Fibroblast of skin of back (primary cell): ENCODE measurements at regions not wholly inside any gene's neighbourhood (a gene's known extent, or its start where the extent isn't known, plus 50 kb on each side); places are given as distances from the start of the nearest gene placed in this dataset.

Source experiments
- DNase-seq: peaks from one replicate; pipeline ENCODE4 v3.0.0-alpha.2; 2013

GRCh38 chr12:119245904-119246494 is 67.3 kb downstream of the HSPB8 start:
- DNase-seq: peak; percentile 26

GRCh38 chr12:119247007-119247719 is 68.4 kb downstream of the HSPB8 start:
- no peak for DNase-seq

- DNase-seq: no peak
Measured at GRCh38 chr12:119247720-119248043, 69.0 kb downstream of the HSPB8 start.

- DNase-seq: no peak
Measured at GRCh38 chr12:119249383-119250155, 70.8 kb downstream of the HSPB8 start.

- DNase-seq: peak; percentile 23
Measured at GRCh38 chr12:119255314-119255713, 76.6 kb downstream of the HSPB8 start.

- no peak for DNase-seq
Measured at GRCh38 chr12:119258149-119258548, 76.4 kb upstream of the CCDC60 start.

GRCh38 chr12:119258556-119258955 is 76.0 kb upstream of the CCDC60 start:
- no peak for DNase-seq

- DNase-seq: no peak
Measured at GRCh38 chr12:119259484-119259883, 75.0 kb upstream of the CCDC60 start.

GRCh38 chr12:119262388-119262787 is 72.1 kb upstream of the CCDC60 start:
- DNase-seq: no peak

GRCh38 chr12:119263466-119263865 is 71.1 kb upstream of the CCDC60 start:
- no peak for DNase-seq

- no peak for DNase-seq
Measured at GRCh38 chr12:119266963-119267362, 67.6 kb upstream of the CCDC60 start.

- no peak for DNase-seq
Measured at GRCh38 chr12:119274636-119275065, 59.9 kb upstream of the CCDC60 start.

- no peak for DNase-seq
Measured at GRCh38 chr12:119283310-119283709, 51.2 kb upstream of the CCDC60 start.
